HEK293 (cell line): ENCODE measurements at regions not wholly inside any gene's neighbourhood (a gene's known extent, or its start where the extent isn't known, plus 50 kb on each side); places are given as distances from the start of the nearest gene placed in this dataset.

Experiments
- CTCF ChIA-PET: fragments of 350-600 bp; formaldehyde crosslinking; extraction: SDS; loops from one replicate; lab custom pipeline; 2021; ENCODE audit warnings: antibody characterized with exemption; lab: Yijun Ruan, JAX
- POLR2A ChIA-PET: fragments of 300-600 bp; formaldehyde crosslinking; extraction: SDS; loops from one replicate; lab custom pipeline; 2020; ENCODE audit warnings: antibody characterized with exemption, inconsistent platforms; lab: Yijun Ruan, JAX
- H3K27ac ChIP-seq: fragments of 200-500 bp; sonication (Bioruptor generic); 2 replicates; pipeline ENCODE4 v1.5.1; 2014; ENCODE audit warnings: low read depth, low read length, control low read depth, inconsistent platforms; ENCODE audit errors: extremely low read depth
- H3K36me3 ChIP-seq, 2 experiments: fragments of 200-500 bp in 1 of 2; sonication (Bioruptor generic) in 1 of 2; 1 replicate in 1 of 2; 2 replicates in 1 of 2; pipeline ENCODE4 v1.5.1; 2014 to 2017; ENCODE audit warnings: inconsistent platforms in 2 of 2, low read length in 2 of 2; ENCODE audit not compliant: control insufficient read depth in 2 of 2, insufficient read depth in 1 of 2
- H3K4me1 ChIP-seq: fragments of 200-500 bp; sonication (Bioruptor generic); 2 replicates; pipeline ENCODE4 v1.5.1; 2014; ENCODE audit warnings: mild to moderate bottlenecking, low read length, inconsistent platforms; ENCODE audit not compliant: control insufficient read depth, insufficient read depth
- H3K4me3 ChIP-seq: 2 replicates; pipeline ENCODE4 v1.5.1; 2011; ENCODE audit warnings: low read depth, mild to moderate bottlenecking, control low read depth, low read length, moderate library complexity
- H3K9me3 ChIP-seq: fragments of 200-500 bp; sonication (Bioruptor generic); 2 replicates; pipeline ENCODE4 v1.5.1; 2014; ENCODE audit warnings: low read depth, low read length, inconsistent platforms; ENCODE audit not compliant: control insufficient read depth, insufficient read depth
- BCL11A ChIP-seq: fragments of 450-650 bp; formaldehyde crosslinking; IDR thresholded peaks from 2 replicates; pipeline ENCODE4 v1.5.1; 2016; ENCODE audit warnings: low read depth, missing biosample characterization, missing genetic modification characterization
- KLF1 ChIP-seq: fragments of 450-650 bp; formaldehyde crosslinking; IDR thresholded peaks from 2 replicates; pipeline ENCODE4 v1.5.1; 2016; ENCODE audit warnings: missing biosample characterization, missing genetic modification characterization
- OVOL3 ChIP-seq: fragments of 450-650 bp; formaldehyde crosslinking; IDR thresholded peaks from 2 replicates; pipeline ENCODE4 v1.5.1; 2016; ENCODE audit warnings: missing biosample characterization, missing genetic modification characterization
- TRIM28 ChIP-seq: IDR thresholded peaks from 2 replicates; pipeline ENCODE4 v1.6.1; 2011; ENCODE audit warnings: low read length, control low read depth, borderline replicate concordance
- ZBTB11 ChIP-seq: fragments of 450-650 bp; formaldehyde crosslinking; conservative IDR thresholded peaks from 2 replicates; pipeline ENCODE4 v1.5.1; 2016; ENCODE audit warnings: low read depth, missing biosample characterization, missing genetic modification characterization
- ZBTB20 ChIP-seq: fragments of 450-650 bp; formaldehyde crosslinking; IDR thresholded peaks from 2 replicates; pipeline ENCODE4 v1.5.1; 2016; ENCODE audit warnings: missing biosample characterization, missing genetic modification characterization
- ZBTB26 ChIP-seq: fragments of 450-650 bp; formaldehyde crosslinking; optimal IDR thresholded peaks from 2 replicates; pipeline ENCODE3; 2016; ENCODE audit warnings: missing biosample characterization, mild to moderate bottlenecking, missing genetic modification characterization
- ZIC2 ChIP-seq: fragments of 450-650 bp; formaldehyde crosslinking; IDR thresholded peaks from 2 replicates; pipeline ENCODE4 v1.5.1; 2016; ENCODE audit warnings: missing biosample characterization, missing genetic modification characterization
- ZNF140 ChIP-seq: fragments of 450-650 bp; formaldehyde crosslinking; IDR thresholded peaks from 2 replicates; pipeline ENCODE4 v1.5.1; 2016; ENCODE audit warnings: missing biosample characterization, missing genetic modification characterization
- ZNF146 ChIP-seq: fragments of 450-650 bp; formaldehyde crosslinking; IDR thresholded peaks from 2 replicates; pipeline ENCODE4 v1.5.1; 2016; ENCODE audit warnings: missing biosample characterization, missing genetic modification characterization
- ZNF239 ChIP-seq: fragments of 450-650 bp; formaldehyde crosslinking; IDR thresholded peaks from 2 replicates; pipeline ENCODE4 v1.5.1; 2016; ENCODE audit warnings: missing biosample characterization, missing genetic modification characterization
- ZNF266 ChIP-seq: fragments of 450-650 bp; formaldehyde crosslinking; IDR thresholded peaks from 2 replicates; pipeline ENCODE4 v1.5.1; 2016; ENCODE audit warnings: missing biosample characterization, missing genetic modification characterization, low read depth
- ZNF433 ChIP-seq: fragments of 450-650 bp; formaldehyde crosslinking; IDR thresholded peaks from 2 replicates; pipeline ENCODE4 v1.5.1; 2016; ENCODE audit warnings: missing biosample characterization, missing genetic modification characterization, low read depth
- ZNF501 ChIP-seq: fragments of 450-650 bp; formaldehyde crosslinking; IDR thresholded peaks from 2 replicates; pipeline ENCODE4 v1.5.1; 2016; ENCODE audit warnings: missing biosample characterization, missing genetic modification characterization
- ZNF555 ChIP-seq: fragments of 450-650 bp; formaldehyde crosslinking; conservative IDR thresholded peaks from 2 replicates; pipeline ENCODE4 v1.5.1; 2017; ENCODE audit warnings: missing biosample characterization, mild to moderate bottlenecking, missing genetic modification characterization, inconsistent platforms
- ZNF626 ChIP-seq: fragments of 450-650 bp; sonication (Bioruptor Pico); formaldehyde crosslinking; IDR thresholded peaks from 2 replicates; pipeline ENCODE4 v1.5.1; 2018; ENCODE audit warnings: missing biosample characterization, missing genetic modification characterization, inconsistent platforms
- ZNF791 ChIP-seq: fragments of 450-650 bp; formaldehyde crosslinking; IDR thresholded peaks from 2 replicates; pipeline ENCODE4 v1.5.1; 2016; ENCODE audit warnings: missing biosample characterization, missing genetic modification characterization
- ZSCAN23 ChIP-seq: fragments of 450-650 bp; formaldehyde crosslinking; IDR thresholded peaks from 2 replicates; pipeline ENCODE4 v1.5.1; 2016; ENCODE audit warnings: missing biosample characterization, missing genetic modification characterization
- TF ChIP-seq, protein P1 (sequence below): fragments of 450-650 bp; formaldehyde crosslinking; IDR thresholded peaks from 2 replicates; pipeline ENCODE4 v1.5.1; 2016; ENCODE audit warnings: missing biosample characterization, missing genetic modification characterization
- TF ChIP-seq, protein P2 (sequence below): fragments of 450-650 bp; formaldehyde crosslinking; IDR thresholded peaks from 2 replicates; pipeline ENCODE4 v1.5.1; 2016; ENCODE audit warnings: missing biosample characterization, missing genetic modification characterization
- TF ChIP-seq, protein P3 (sequence below): fragments of 450-650 bp; formaldehyde crosslinking; conservative IDR thresholded peaks from 2 replicates; pipeline ENCODE4 v1.5.1; 2016; ENCODE audit warnings: low read depth, missing biosample characterization, missing genetic modification characterization

DNA sequence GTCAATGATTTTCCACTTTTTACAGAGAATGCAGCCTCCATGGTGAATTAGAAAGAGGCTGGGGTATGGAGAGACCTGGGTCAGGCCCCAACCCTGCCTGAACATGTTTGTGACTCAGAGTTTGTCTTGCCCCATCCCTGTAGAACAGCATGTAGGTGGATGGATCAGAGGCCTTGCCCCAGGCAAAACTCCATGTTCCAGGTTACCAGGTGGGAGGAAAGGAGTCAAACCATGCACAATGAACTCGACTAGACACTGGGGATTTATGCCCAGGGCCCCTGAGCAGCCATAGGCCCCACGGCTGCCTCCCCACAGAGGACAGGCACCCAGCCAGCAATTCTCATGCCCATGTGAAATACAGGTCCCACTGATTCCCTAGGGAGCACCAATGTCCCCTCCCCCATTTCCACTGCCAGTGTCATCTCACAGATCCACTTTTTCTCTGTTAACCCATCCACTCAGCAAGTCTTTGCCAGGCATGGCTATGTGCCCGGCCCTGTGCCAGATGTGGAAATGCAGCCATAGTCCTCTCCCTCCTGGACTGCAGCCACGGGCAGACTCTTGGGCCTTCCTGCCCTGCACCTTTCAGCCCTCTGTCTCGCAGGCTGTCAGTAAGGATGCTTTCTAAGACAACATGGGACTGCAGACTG lies 737.8 kb upstream of the HS6ST1 start:
- POLR2A ChIA-PET: no interaction called here
- H3K27ac ChIP-seq: no peak overlapping the region
- CTCF ChIA-PET: no interaction called here

GRCh38 chr2:129056959-129057317 lies 738.3 kb upstream of the HS6ST1 start:
- no peaks in the 10 kb centered on the region for H3K36me3 ChIP-seq
- H3K4me1 ChIP-seq: no peaks in the 10 kb centered on the region
- CTCF ChIA-PET: no interaction called here
- POLR2A ChIA-PET: no interaction called here
- no peaks in the 10 kb centered on the region for H3K9me3 ChIP-seq
- no peak overlapping the region for H3K4me3 ChIP-seq
- H3K27ac ChIP-seq: no peak overlapping the region
- TF ChIP-seq ZSCAN23 (tag by site-specific recombination) (no peak), OVOL3 (tag by site-specific recombination) (no peak), ZNF791 (tag by site-specific recombination) (no peak), ZBTB26 (tag by site-specific recombination) (no peak), ZNF501 (tag by site-specific recombination) (no peak), ZNF266 (no peak), ZIC2 (tag by site-specific recombination) (no peak), TRIM28 (no peak), ZNF239 (tag by site-specific recombination) (no peak), ZNF146 (tag by site-specific recombination) (no peak), ZBTB11 (tag by site-specific recombination) (no peak), ZNF555 (tag by site-specific recombination) (no peak), BCL11A (tag by site-specific recombination) (no peak), KLF1 (tag by site-specific recombination) (no peak)
- TF ChIP-seq, protein P1, sequence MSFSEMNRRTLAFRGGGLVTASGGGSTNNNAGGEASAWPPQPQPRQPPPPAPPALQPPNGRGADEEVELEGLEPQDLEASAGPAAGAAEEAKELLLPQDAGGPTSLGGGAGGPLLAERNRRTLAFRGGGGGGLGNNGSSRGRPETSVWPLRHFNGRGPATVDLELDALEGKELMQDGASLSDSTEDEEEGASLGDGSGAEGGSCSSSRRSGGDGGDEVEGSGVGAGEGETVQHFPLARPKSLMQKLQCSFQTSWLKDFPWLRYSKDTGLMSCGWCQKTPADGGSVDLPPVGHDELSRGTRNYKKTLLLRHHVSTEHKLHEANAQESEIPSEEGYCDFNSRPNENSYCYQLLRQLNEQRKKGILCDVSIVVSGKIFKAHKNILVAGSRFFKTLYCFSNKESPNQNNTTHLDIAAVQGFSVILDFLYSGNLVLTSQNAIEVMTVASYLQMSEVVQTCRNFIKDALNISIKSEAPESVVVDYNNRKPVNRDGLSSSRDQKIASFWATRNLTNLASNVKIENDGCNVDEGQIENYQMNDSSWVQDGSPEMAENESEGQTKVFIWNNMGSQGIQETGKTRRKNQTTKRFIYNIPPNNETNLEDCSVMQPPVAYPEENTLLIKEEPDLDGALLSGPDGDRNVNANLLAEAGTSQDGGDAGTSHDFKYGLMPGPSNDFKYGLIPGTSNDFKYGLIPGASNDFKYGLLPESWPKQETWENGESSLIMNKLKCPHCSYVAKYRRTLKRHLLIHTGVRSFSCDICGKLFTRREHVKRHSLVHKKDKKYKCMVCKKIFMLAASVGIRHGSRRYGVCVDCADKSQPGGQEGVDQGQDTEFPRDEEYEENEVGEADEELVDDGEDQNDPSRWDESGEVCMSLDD (tag by site-specific recombination): no peak
- TF ChIP-seq, protein P2, sequence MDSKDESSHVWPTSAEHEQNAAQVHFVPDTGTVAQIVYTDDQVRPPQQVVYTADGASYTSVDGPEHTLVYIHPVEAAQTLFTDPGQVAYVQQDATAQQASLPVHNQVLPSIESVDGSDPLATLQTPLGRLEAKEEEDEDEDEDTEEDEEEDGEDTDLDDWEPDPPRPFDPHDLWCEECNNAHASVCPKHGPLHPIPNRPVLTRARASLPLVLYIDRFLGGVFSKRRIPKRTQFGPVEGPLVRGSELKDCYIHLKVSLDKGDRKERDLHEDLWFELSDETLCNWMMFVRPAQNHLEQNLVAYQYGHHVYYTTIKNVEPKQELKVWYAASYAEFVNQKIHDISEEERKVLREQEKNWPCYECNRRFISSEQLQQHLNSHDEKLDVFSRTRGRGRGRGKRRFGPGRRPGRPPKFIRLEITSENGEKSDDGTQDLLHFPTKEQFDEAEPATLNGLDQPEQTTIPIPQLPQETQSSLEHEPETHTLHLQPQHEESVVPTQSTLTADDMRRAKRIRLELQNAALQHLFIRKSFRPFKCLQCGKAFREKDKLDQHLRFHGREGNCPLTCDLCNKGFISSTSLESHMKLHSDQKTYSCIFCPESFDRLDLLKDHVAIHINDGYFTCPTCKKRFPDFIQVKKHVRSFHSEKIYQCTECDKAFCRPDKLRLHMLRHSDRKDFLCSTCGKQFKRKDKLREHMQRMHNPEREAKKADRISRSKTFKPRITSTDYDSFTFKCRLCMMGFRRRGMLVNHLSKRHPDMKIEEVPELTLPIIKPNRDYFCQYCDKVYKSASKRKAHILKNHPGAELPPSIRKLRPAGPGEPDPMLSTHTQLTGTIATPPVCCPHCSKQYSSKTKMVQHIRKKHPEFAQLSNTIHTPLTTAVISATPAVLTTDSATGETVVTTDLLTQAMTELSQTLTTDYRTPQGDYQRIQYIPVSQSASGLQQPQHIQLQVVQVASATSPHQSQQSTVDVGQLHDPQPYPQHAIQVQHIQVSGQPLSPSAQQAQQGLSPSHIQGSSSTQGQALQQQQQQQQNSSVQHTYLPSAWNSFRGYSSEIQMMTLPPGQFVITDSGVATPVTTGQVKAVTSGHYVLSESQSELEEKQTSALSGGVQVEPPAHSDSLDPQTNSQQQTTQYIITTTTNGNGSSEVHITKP (tag by site-specific recombination): no peak
- TF ChIP-seq, protein P3, sequence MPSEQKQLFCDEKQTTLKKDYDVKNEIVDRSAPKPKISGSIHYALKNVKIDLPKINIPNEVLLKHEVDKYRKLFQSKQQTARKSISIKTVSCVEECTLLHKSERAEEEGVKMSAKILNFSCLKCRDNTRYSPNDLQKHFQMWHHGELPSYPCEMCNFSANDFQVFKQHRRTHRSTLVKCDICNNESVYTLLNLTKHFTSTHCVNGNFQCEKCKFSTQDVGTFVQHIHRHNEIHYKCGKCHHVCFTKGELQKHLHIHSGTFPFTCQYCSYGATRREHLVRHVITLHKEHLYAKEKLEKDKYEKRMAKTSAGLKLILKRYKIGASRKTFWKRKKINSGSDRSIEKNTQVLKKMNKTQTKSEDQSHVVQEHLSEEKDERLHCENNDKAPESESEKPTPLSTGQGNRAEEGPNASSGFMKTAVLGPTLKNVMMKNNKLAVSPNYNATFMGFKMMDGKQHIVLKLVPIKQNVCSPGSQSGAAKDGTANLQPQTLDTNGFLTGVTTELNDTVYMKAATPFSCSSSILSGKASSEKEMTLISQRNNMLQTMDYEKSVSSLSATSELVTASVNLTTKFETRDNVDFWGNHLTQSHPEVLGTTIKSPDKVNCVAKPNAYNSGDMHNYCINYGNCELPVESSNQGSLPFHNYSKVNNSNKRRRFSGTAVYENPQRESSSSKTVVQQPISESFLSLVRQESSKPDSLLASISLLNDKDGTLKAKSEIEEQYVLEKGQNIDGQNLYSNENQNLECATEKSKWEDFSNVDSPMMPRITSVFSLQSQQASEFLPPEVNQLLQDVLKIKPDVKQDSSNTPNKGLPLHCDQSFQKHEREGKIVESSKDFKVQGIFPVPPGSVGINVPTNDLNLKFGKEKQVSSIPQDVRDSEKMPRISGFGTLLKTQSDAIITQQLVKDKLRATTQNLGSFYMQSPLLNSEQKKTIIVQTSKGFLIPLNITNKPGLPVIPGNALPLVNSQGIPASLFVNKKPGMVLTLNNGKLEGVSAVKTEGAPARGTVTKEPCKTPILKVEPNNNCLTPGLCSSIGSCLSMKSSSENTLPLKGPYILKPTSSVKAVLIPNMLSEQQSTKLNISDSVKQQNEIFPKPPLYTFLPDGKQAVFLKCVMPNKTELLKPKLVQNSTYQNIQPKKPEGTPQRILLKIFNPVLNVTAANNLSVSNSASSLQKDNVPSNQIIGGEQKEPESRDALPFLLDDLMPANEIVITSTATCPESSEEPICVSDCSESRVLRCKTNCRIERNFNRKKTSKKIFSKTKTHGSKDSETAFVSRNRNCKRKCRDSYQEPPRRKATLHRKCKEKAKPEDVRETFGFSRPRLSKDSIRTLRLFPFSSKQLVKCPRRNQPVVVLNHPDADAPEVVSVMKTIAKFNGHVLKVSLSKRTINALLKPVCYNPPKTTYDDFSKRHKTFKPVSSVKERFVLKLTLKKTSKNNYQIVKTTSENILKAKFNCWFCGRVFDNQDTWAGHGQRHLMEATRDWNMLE (tag by site-specific recombination): no peak

More for the DNA sequence above, 737.8 kb upstream of the HS6ST1 start:
- Histone ChIP-seq H3K36me3 (no peaks in the 10 kb centered on the region), H3K4me3 (no peak overlapping the region), H3K4me1 (no peaks in the 10 kb centered on the region), H3K9me3 (no peaks in the 10 kb centered on the region)
- TF ChIP-seq ZNF626 (tag by site-specific recombination): no peak
- TF ChIP-seq ZBTB20 (tag by site-specific recombination): no peak
- no peak for TF ChIP-seq ZNF140 (tag by site-specific recombination)
- TF ChIP-seq ZIC2 (tag by site-specific recombination): peak; percentile 45
- TF ChIP-seq ZNF433: no peak
